ENCODE measurements at regions not wholly inside any gene's neighbourhood (a gene's known extent, or its start where the extent isn't known, plus 50 kb on each side); places are given as distances from the start of the nearest gene placed in this dataset.

- Histone ChIP-seq H3K9me2 (ENCODE audit: insufficient read depth) (no peaks in the 10 kb centered on the region), H3F3A (ENCODE audit: insufficient read depth) (no peaks in the 10 kb centered on the region), H3K27me3 (replicated peaks; ENCODE audit: insufficient read depth) (no peaks in the 10 kb centered on the region), H3K79me2 (ENCODE audit: insufficient read depth) (no peaks in the 10 kb centered on the region), H3K9me3 (ENCODE audit: low read depth) (no peaks in the 10 kb centered on the region), H3K4me2 (ENCODE audit: unreplicated experiment) (no peak overlapping the region), H4K20me1 (ENCODE audit: insufficient read depth) (no peaks in the 10 kb centered on the region), H3K27ac (no peak overlapping the region), H3K9ac (no peak overlapping the region), H3K4me1 (ENCODE audit: insufficient read depth) (peaks cover 15% of the 10 kb centered on the region), H3K36me3 (ENCODE audit: low read depth) (no peaks in the 10 kb centered on the region), H2AFZ (no peak overlapping the region), H3K4me3 (no peak overlapping the region)
- TF ChIP-seq EZH2 (IDR thresholded peaks at IDR 0.05; ENCODE audit: insufficient read depth, poor library complexity, severe bottlenecking) (no peak), EZH2phosphoT487 (IDR thresholded peaks at IDR 0.05; ENCODE audit: insufficient read depth, low read depth) (no peak)
- in situ Hi-C loops (cut with MboI) = no loop called here
- 89 to 90% methylated on average over 4 of the region's 4 CpGs for WGBS, 2 experiments (ENCODE audit: low coverage in 1 of 2, low lambda C conversion rate in 2 of 2, missing lambda C conversion rate in 2 of 2)
- no peak for DNase-seq
Measured at GRCh38 chr10:4718544-4718943, 107.5 kb upstream of the AKR1E2 start.

GRCh38 chr10:4717670-4718069, 108.3 kb upstream of the AKR1E2 start:
- no peaks in the 10 kb centered on the region for H3K79me2 ChIP-seq (ENCODE audit: insufficient read depth)
- H3K27ac ChIP-seq = no peak overlapping the region
- no peaks in the 10 kb centered on the region for H3K36me3 ChIP-seq (ENCODE audit: low read depth)
- no peaks in the 10 kb centered on the region for H3K9me2 ChIP-seq (ENCODE audit: insufficient read depth)
- H3K27me3 ChIP-seq (replicated peaks; ENCODE audit: insufficient read depth) = no peaks in the 10 kb centered on the region
- no peaks in the 10 kb centered on the region for H4K20me1 ChIP-seq (ENCODE audit: insufficient read depth)
- TF ChIP-seq EZH2 (IDR thresholded peaks at IDR 0.05; ENCODE audit: insufficient read depth, poor library complexity, severe bottlenecking) = no peak
- TF ChIP-seq EZH2phosphoT487 (IDR thresholded peaks at IDR 0.05; ENCODE audit: insufficient read depth, low read depth) = no peak
- no peaks in the 10 kb centered on the region for H3F3A ChIP-seq (ENCODE audit: insufficient read depth)
- H3K4me2 ChIP-seq (ENCODE audit: unreplicated experiment) = no peak overlapping the region
- H3K4me3 ChIP-seq = no peak overlapping the region
- DNase-seq = no peak
- no peaks in the 10 kb centered on the region for H3K9me3 ChIP-seq (ENCODE audit: low read depth)
- 89 to 100% methylated on average over 1 of the region's 1 CpG for WGBS, 2 experiments (ENCODE audit: low coverage in 1 of 2, low lambda C conversion rate in 2 of 2, missing lambda C conversion rate in 2 of 2)
- H3K4me1 ChIP-seq (ENCODE audit: insufficient read depth) = peaks cover 15% of the 10 kb centered on the region
- in situ Hi-C loops (cut with MboI) = no loop called here
- no peak overlapping the region for H3K9ac ChIP-seq
- H2AFZ ChIP-seq = no peak overlapping the region

GRCh38 chr10:4710858-4711257, 115.1 kb upstream of the AKR1E2 start:
- Histone ChIP-seq H3K4me1 (ENCODE audit: insufficient read depth) (no peaks in the 10 kb centered on the region), H3K27me3 (replicated peaks; ENCODE audit: insufficient read depth) (no peaks in the 10 kb centered on the region), H4K20me1 (ENCODE audit: insufficient read depth) (no peaks in the 10 kb centered on the region), H3K27ac (no peak overlapping the region), H3F3A (ENCODE audit: insufficient read depth) (no peaks in the 10 kb centered on the region), H3K9ac (no peak overlapping the region), H3K9me2 (ENCODE audit: insufficient read depth) (no peaks in the 10 kb centered on the region), H3K79me2 (ENCODE audit: insufficient read depth) (no peaks in the 10 kb centered on the region), H3K9me3 (ENCODE audit: low read depth) (no peaks in the 10 kb centered on the region), H3K4me2 (ENCODE audit: unreplicated experiment) (no peak overlapping the region), H3K36me3 (ENCODE audit: low read depth) (no peaks in the 10 kb centered on the region), H3K4me3 (no peak overlapping the region), H2AFZ (no peak overlapping the region)
- 32 to 33% methylated on average over 3 of the region's 3 CpGs for WGBS, 2 experiments (ENCODE audit: low coverage in 1 of 2, low lambda C conversion rate in 2 of 2, missing lambda C conversion rate in 2 of 2)
- TF ChIP-seq EZH2phosphoT487 (IDR thresholded peaks at IDR 0.05; ENCODE audit: insufficient read depth, low read depth) (no peak), EZH2 (IDR thresholded peaks at IDR 0.05; ENCODE audit: insufficient read depth, poor library complexity, severe bottlenecking) (no peak)
- no peak for DNase-seq
- in situ Hi-C loops (cut with MboI) = no loop called here

DNA sequence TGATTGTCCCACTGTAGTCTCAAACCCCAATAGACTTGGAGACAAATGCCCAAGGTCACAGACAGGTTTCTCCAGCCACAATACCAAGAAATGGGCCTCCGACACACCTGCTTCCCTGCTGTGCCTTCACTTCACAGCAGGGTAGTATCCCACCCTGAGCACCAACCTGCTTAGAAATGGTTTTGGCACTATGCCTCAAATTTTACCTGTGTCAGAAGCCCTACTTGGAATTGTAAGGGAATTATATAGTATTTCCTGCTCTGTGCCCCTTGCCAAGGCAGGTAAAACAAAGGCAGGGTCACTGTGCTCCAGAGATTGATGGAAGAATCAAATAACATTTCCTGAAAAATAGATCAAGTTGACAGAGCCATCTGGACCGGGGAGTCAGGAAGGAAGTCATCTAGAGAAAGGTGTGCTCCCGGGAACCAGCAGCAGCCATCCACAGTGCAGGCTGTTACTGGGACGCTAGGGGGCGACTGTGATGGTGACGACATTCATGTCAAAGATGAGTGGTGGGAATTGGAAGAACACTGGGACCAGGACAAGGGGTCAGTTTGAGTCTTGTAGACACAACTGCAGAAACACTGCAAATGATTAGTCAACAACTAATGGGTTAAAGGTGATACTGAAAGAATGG, 117.8 kb upstream of the AKR1E2 start:
- no peaks in the 10 kb centered on the region for H3K36me3 ChIP-seq (ENCODE audit: low read depth)
- H3K4me3 ChIP-seq = no peak overlapping the region
- H4K20me1 ChIP-seq (ENCODE audit: insufficient read depth) = no peaks in the 10 kb centered on the region
- no peak overlapping the region for H2AFZ ChIP-seq
- no peak overlapping the region for H3K27ac ChIP-seq
- WGBS, 2 experiments (ENCODE audit: low coverage in 1 of 2, low lambda C conversion rate in 2 of 2, missing lambda C conversion rate in 2 of 2) = 62 to 66% methylated on average over 6 of the region's 6 CpGs
- no peaks in the 10 kb centered on the region for H3K27me3 ChIP-seq (replicated peaks; ENCODE audit: insufficient read depth)
- peaks cover 17% of the 10 kb centered on the region for H3F3A ChIP-seq (ENCODE audit: insufficient read depth)
- no peak overlapping the region for H3K9ac ChIP-seq
- no peaks in the 10 kb centered on the region for H3K79me2 ChIP-seq (ENCODE audit: insufficient read depth)
- no peak overlapping the region for H3K4me2 ChIP-seq (ENCODE audit: unreplicated experiment)
- in situ Hi-C loops (cut with MboI) = no loop called here
- no peaks in the 10 kb centered on the region for H3K9me3 ChIP-seq (ENCODE audit: low read depth)
- H3K4me1 ChIP-seq (ENCODE audit: insufficient read depth) = peaks cover 18% of the 10 kb centered on the region
- DNase-seq = no peak
- no peak for TF ChIP-seq EZH2 (IDR thresholded peaks at IDR 0.05; ENCODE audit: insufficient read depth, poor library complexity, severe bottlenecking)
- H3K9me2 ChIP-seq (ENCODE audit: insufficient read depth) = no peaks in the 10 kb centered on the region

GRCh38 chr10:4707221-4707620, 118.8 kb upstream of the AKR1E2 start:
- in situ Hi-C loops (cut with MboI) = no loop called here
- H3K4me2 ChIP-seq (ENCODE audit: unreplicated experiment) = no peak overlapping the region
- no peaks in the 10 kb centered on the region for H4K20me1 ChIP-seq (ENCODE audit: insufficient read depth)
- no peak overlapping the region for H3K27ac ChIP-seq
- DNase-seq = no peak
- H3K9me2 ChIP-seq (ENCODE audit: insufficient read depth) = no peaks in the 10 kb centered on the region
- H3K79me2 ChIP-seq (ENCODE audit: insufficient read depth) = no peaks in the 10 kb centered on the region
- H2AFZ ChIP-seq = no peak overlapping the region
- no peaks in the 10 kb centered on the region for H3K9me3 ChIP-seq (ENCODE audit: low read depth)
- no peak overlapping the region for H3K4me3 ChIP-seq
- no peaks in the 10 kb centered on the region for H3K27me3 ChIP-seq (replicated peaks; ENCODE audit: insufficient read depth)
- peaks cover 18% of the 10 kb centered on the region for H3K4me1 ChIP-seq (ENCODE audit: insufficient read depth)
- 98 to 99% methylated on average over 2 of the region's 2 CpGs for WGBS, 2 experiments (ENCODE audit: low coverage in 1 of 2, low lambda C conversion rate in 2 of 2, missing lambda C conversion rate in 2 of 2)
- no peak overlapping the region for H3K9ac ChIP-seq
- H3F3A ChIP-seq (ENCODE audit: insufficient read depth) = peaks cover 21% of the 10 kb centered on the region
- H3K36me3 ChIP-seq (ENCODE audit: low read depth) = no peaks in the 10 kb centered on the region
- TF ChIP-seq EZH2phosphoT487 (IDR thresholded peaks at IDR 0.05; ENCODE audit: insufficient read depth, low read depth) (no peak), EZH2 (IDR thresholded peaks at IDR 0.05; ENCODE audit: insufficient read depth, poor library complexity, severe bottlenecking) (no peak)
